ENCODE measurements at regions not wholly inside any gene's neighbourhood (a gene's known extent, or its start where the extent isn't known, plus 50 kb on each side); places are given as distances from the start of the nearest gene placed in this dataset.

DNA sequence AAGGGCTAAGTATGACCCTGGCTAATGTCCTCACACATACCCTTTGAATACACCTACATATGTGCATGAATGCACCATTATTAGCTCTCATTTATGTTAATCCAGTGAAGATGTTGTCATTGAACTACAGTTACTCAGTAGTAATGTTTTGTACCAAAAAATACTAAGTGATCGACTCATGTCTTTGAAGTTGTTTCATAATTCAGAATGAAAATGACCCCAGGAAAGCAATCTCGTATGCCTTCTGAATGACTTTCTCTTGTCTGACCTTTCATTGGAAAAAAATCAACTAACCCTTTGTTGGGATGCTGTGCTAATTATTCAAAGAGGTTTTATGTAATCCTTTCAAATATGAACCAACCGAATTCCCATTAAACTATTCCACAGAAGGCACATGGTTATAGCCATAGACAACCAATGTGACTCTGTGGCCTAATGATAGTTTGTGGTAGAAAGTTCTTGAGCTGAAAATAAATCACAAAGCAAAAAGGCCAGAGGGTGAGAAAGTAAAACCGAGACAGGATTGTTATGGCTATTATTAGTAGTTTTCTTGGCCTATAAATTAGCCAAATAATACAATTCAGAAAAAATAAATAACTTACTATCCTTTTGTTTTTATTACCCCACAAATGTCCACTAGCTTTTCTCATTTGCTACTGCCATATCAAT lies 86.8 kb upstream of the STARD13 start:
- no peak for DNase-seq (ENCODE audit: low spot score)

GRCh38 chr13:33373624-33374023 lies 88.1 kb upstream of the STARD13 start:
- DNase-seq (ENCODE audit: low spot score): no peak

GRCh38 chr13:33375421-33375820 lies 89.9 kb upstream of the STARD13 start:
- DNase-seq (ENCODE audit: low spot score): no peak

DNA sequence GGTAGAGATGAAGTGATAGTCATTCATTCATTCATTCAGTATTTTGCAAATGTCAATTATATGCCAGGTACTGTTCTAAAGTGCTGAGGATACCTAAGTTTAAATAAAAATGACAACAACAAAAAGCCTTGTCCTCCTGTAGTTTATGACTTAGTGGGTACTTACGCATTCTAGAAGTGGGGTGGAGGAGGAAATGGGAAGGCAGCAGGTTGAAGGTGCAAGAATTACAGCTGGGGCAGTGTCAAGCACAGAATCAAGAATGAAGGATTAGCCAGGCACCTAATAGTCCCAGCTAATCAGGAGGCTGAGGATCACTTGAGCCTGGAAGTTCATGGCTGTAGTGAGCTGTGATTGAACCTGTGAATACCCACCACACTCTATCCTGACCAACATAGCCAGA lies 90.7 kb upstream of the STARD13 start:
- no peak for DNase-seq (ENCODE audit: low spot score)

GRCh38 chr13:33377411-33377810 lies 91.9 kb upstream of the STARD13 start:
- DNase-seq (ENCODE audit: low spot score): no peak

- no peak for DNase-seq (ENCODE audit: low spot score)
Observed at GRCh38 chr13:33377825-33378224, 92.3 kb upstream of the STARD13 start.

GRCh38 chr13:33379608-33380007 lies 94.1 kb upstream of the STARD13 start:
- no peak for DNase-seq (ENCODE audit: low spot score)

DNA sequence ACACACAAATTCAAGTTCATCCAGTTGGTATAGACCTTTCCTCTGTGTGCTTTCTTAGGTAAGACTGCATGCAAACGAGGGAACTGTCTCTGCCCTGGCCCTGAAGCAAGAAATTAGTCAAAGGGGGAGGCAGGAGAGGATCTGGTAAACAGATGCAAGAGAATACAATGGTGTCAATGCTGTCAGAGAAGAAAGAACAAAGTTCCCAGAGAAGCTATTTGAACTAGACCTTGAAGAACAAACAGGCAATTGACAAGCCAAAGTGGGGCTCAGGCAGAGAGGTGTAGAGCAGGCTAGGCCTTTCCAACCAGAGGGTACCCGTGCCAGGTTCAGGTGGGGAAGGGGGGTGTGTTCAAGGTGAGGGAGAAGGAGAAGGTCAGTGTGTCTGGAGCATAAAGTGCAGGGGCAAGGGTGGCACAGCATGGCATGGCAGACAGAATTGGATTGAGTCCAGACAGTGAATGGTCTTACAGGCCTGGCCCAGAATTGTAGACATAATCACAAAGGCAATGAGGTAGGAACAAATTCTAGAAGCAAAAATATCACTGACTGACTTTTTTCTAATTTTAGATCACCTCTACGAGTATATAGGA lies 95.0 kb upstream of the STARD13 start:
- DNase-seq (ENCODE audit: low spot score): no peak

DNA sequence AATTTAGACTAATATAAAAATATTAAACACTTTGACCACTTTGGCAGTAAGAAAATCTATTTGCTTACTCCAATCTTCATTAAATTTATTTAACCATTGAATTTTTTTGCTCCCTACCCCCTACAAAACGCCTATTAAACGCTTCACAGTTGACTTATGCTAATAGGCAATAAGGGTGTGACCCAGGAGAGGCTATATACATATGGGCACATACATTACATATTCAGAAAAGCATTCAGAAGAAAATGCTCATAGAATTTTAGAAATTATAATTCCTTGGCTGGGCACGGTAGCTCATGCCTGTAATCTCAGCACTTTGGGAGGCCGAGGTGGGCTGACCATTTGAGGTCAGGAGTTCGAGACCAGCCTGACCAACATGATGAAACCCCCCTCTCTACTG lies 95.6 kb upstream of the STARD13 start:
- no peak for DNase-seq (ENCODE audit: low spot score)

- no peak for DNase-seq (ENCODE audit: low spot score)
Observed at GRCh38 chr13:33381906-33382305, 96.4 kb upstream of the STARD13 start.

- no peak for DNase-seq (ENCODE audit: low spot score)
Observed at GRCh38 chr13:33383724-33384577, 98.4 kb upstream of the STARD13 start.

DNA sequence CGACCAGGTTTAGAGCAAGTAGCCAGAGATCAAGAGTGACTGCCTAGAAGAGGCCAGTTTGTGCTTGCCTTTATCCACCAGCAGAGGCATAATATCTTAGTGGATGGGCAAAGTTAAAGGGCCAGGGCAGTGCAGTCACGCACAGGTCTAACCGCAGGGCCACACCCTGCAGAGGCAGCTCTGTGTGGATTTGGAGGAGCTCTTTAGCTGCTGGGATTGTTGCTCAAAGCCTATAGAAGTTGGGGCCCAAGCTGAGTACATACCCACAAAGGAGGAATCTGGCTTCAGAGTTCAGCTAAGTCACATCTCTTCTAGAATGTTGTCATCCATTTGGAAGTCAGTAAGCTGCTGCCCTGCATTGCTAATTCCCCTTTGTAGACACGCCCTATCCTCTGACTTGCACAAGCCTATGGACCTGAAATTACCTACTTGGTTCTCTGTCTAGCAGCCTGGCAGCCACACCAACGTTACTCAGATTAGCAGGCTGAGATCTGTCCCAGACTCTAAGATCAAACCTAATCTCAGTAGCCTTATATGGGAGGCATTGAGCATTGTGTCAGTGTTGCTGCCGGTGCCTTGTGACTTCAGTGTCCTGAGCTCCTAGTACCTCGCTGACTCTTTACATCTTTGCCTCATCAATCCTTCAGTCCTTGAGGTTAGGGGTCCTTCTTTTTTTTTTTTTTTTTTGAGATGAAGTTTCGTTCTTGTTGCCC lies 102.9 kb upstream of the STARD13 start:
- no peak for DNase-seq (ENCODE audit: low spot score)

DNA sequence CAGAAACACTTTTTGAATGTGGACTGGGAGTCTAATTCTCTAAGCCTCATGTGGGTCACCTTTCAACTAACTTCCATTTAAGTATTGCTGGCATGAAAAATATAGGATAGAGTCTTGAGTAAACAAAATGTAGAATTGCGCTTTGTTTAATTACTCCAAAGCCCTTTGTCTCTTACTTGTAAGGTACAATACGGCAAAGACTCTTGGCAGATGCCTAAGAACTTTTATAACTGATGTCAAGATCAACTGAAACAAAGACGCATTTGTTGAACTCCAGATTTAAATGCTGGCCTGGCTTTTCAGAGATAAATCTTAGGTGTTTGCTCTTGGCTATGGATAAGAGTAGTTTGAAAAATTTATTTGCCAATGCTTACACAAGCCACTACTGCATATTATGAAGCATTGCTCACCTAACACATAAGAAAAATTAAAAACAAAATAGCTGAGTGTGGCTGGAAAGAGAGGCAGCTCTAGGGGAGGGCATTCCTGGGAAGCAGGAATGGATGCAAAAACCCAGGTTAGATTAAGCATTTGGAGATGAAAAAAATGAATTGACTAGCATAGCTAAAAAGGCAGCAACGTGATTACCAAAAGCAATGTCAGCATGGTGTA lies 107.3 kb upstream of the STARD13 start:
- DNase-seq (ENCODE audit: low spot score): no peak

GRCh38 chr13:33394294-33394932 lies 108.9 kb upstream of the STARD13 start:
- DNase-seq (ENCODE audit: low spot score): no peak

GRCh38 chr13:33401238-33401637 lies 115.7 kb upstream of the STARD13 start:
- DNase-seq (ENCODE audit: low spot score): no peak

DNA sequence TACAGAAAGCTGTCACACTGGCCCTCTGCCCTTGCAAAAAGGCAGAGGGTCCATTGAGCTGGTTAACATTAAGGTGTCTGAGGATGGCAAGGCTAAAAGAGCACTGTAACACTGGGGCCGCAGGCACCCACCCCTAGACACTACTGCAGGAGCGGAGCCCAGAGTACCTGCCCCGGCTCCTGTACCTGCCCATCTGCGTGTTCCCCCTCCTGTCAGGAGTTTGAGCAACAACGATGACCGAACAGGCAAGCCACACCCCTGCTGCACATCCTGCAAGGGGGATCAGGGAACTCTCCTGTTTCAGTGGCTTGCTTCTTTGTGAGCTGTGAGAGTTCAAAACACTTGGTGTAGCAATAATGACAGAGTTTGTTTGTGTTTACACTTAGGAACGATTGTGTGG lies 117.4 kb upstream of the STARD13 start:
- no peak for DNase-seq (ENCODE audit: low spot score)

GRCh38 chr13:33403807-33404362 lies 118.3 kb upstream of the STARD13 start:
- DNase-seq (ENCODE audit: low spot score): no peak

DNA sequence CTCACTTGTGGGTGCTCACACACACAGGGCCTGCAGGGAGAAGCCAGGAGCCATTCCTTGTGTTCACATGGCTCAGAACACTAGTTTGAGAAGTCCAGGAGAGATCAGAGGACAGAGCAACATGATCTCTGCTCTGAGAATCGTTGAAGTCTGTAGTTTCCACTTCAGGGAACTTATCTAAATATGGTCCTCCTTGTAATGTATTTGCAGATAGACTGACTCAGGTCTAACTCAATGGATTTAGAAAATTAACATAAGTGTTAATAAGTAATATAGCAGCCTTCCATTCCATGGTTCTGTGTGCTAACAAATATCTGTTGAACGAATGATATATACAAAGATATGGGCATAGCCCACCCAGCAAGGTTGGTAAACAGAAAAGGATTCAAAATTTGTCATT lies 119.8 kb upstream of the STARD13 start:
- DNase-seq (ENCODE audit: low spot score): no peak

GRCh38 chr13:33409673-33410510 lies 124.3 kb upstream of the STARD13 start:
- no peak for DNase-seq (ENCODE audit: low spot score)

- DNase-seq (ENCODE audit: low spot score): no peak
Observed at GRCh38 chr13:33410619-33411018, 125.1 kb upstream of the STARD13 start.
